ENCODE measurements at regions not wholly inside any gene's neighbourhood (a gene's known extent, or its start where the extent isn't known, plus 50 kb on each side); places are given as distances from the start of the nearest gene placed in this dataset.
A peak's percentile ranks its signal among the peaks of the same experiment; 100 is the strongest.

- DNase-seq: no peak
Measured at GRCh38 chr2:59027320-59027719, 786.2 kb upstream of the FANCL start.

GRCh38 chr2:59025157-59025757, 784.1 kb upstream of the FANCL start:
- DNase-seq: peak; percentile 78

DNA sequence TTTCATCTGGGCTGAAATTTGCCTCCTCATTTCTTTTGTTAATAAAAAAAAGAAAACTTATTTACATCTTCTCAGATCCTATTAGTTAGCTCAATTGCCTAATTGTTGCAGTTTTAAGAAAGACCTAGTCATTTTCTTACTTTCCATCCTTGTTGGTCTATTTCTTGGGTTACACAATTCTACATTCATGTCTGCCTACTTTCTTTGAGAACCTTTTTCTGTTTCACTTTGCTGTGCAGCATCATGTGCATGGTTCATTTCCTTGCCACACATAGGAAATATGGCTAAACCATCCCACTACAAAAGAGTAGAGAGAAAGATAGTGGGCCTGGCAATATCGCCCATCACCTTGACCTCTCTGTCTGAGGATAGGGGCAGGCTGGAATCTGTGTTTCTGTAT, 780.7 kb upstream of the FANCL start:
- DNase-seq: no peak

DNA sequence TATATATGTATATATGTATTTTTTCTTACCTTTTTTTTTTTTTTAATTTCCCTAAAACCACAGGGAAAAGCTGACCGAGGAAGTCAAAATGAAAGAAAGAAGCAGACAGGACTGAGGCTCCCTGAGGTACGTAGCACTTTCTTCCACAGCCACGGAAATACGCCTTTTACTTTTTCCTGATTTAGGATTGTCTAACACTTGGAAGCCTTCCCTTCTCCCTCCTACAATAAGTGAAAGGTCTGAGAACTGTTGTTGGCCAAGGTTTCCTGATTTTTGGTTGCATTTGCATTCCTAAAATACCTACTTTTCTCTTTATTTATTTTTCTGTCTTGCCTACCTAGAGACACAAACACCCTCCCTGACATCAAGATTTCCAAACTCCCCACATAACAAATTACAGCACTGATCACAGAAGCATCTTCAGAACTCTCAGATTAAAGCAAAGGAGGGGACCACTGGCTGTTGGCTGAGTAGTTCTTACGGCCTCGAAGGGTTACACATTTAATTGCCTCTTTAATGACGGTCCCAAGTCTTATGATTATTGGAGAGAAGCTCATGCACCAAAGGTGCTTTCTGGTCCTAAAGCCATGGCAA, 778.5 kb upstream of the FANCL start:
- DNase-seq: no peak

DNA sequence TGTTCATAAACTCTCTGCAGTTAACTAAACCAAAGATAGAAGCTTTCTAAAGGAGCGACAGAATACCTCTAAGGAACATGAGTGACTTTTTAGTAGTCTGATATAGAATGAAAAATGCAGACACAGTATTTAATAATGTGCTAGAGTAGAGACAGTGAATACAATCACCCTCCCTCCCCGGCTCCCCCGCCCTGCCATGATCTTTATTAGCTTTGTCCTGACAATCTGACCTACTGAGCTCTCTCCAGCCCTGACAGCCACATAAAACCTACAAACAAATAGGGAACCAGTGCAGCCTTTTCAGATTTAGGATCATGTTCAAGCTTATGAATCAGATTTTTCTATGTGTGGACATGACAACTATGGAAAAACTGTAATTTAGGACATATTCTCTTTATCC, 777.6 kb upstream of the FANCL start:
- DNase-seq: no peak

GRCh38 chr2:59015027-59015426, 773.9 kb upstream of the FANCL start:
- no peak for DNase-seq

DNA sequence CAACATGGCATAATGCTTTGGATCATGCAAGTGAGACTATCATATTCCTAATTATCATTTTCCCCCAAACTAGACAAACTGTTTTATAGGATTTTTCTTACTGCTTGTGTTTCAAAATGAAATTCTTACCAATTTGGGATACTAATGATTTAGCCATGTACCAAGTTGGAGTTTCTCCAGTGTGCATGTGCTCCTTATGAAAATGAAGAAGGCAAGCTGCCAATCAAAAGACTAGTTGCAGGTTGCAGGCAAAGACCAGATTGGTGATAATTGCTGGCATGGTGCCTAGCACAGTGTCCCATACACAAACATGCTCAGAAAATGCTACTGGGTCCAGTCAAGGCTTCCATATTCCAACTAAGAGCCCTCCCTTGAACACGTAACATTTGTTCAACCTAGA, 771.8 kb upstream of the FANCL start:
- no peak for DNase-seq

GRCh38 chr2:59012234-59012633, 771.1 kb upstream of the FANCL start:
- DNase-seq: no peak

DNA sequence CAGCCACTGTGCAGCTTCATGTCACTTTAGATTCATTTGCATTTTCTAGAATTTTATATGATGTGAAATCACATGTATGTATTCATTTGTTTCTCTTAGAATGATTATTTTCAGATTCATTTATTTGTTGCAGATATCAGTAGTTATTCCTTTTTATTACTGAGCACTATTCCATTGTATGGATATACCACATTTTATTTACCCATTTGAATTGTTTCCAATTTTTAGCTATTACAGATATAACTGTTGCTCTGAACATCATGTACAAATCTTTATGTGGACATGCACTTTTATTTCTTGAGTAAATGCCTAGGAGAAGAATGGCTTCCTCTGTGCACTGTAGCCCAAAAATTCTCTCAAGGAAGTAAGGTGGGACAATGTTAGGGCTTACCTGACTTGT, 767.8 kb upstream of the FANCL start:
- no peak for DNase-seq

DNA sequence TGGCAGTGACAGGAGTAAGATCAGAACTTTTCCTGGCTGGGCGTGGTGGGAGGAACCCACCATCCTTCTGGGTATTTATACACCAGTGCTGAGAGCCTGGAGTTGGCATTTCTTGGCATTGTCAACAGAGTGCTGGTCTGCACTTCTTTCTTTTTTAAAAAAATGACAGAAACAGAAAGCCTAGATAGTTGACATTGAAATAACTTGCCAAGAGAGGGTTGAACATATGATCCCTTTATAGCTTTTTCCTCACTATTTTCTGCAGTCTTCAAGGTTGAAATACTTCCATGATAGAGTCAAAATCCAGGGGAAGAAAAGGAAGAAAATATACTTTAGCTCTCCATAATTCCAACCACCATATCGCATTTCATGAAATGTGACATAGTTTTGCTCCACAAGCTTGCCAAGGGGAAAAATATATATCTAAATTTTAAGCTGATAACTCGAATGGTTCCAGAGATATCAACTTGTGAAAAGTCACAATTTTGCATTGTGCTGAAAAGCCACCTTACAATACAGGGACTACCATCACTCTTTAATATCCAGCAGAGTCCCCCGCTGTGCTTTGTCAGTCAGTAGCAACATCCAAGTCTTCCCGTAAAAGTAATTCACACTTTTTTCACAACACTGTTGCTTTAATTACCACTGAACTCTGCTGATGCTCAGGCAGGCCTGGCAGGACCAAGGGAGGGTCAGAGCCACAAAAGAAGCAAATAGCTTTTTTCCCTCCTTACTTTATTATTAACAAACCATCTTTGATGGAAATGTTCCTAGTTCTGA, 764.9 kb upstream of the FANCL start:
- DNase-seq: no peak

- DNase-seq: no peak
Measured at GRCh38 chr2:59004621-59005020, 763.5 kb upstream of the FANCL start.

- no peak for DNase-seq
Measured at GRCh38 chr2:59000796-59001195, 759.7 kb upstream of the FANCL start.

- DNase-seq: no peak
Measured at GRCh38 chr2:58992062-58992706, 751.1 kb upstream of the FANCL start.

GRCh38 chr2:58991357-58991756, 750.2 kb upstream of the FANCL start:
- peak; percentile 14 for DNase-seq

DNA sequence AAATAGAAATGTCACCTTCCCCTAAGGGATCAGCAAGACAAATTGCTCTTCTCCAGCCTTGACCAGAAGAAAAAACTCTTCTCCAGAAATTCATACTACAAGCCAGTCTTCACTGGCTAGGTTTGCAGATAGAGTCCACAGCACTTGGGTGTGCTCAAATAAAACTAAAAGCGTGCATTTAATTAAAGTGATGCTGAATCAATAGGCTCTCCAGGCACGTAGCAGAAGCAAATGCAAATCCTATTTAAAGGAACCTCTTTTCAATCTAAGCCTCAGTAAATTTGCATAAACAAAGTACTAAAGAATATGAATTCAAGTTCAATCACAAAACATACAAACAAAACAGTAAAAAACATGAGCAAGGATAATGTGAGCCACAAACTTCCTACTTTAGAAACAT, 744.4 kb upstream of the FANCL start:
- DNase-seq: no peak

- peak; percentile 29 for DNase-seq
Measured at GRCh38 chr2:58984731-58985130, 743.6 kb upstream of the FANCL start.

GRCh38 chr2:58983111-58983510, 742.0 kb upstream of the FANCL start:
- DNase-seq: no peak

DNA sequence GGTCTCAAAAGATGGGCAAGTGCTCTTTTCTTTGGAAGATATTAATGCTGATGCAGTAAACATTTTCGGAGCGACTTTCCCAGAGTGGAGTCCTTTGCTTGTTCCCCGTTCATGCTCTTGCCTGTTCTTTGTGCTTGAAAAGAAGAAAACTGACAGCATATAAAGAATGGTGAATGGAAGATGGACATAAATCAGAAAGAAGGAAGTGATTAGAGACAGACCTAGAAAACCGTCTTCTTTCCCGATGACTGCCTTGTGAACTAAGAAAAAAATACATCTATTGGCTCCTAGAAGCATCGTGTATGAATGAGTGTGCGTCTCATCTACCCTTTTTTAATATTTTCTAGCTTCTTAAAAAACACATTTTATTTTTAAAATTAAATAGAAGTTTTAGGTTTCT, 740.1 kb upstream of the FANCL start:
- DNase-seq: no peak

GRCh38 chr2:58976375-58977071, 735.4 kb upstream of the FANCL start:
- DNase-seq: no peak

DNA sequence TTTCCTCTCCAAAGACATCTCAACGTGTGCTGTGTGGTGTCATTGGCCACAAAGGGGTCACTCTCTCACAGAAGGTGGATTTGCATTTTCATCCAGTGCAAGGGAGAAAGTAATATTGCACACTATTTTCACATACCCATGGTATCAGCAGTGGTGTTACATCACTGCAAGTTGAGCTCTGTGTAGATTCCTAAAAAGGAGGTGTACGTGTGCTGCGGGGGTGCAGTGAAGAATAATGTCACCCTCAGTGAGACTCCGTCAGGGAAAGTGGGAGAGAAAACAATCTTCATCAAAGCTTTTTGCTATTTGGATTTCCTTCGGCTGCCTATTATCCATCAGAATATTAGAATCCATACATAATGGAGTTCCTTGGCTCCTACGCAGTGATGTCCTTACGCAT, 733.8 kb upstream of the FANCL start:
- DNase-seq: no peak

GRCh38 chr2:58974426-58974825, 733.3 kb upstream of the FANCL start:
- DNase-seq: no peak

GRCh38 chr2:58973811-58974281, 732.7 kb upstream of the FANCL start:
- no peak for DNase-seq

DNA sequence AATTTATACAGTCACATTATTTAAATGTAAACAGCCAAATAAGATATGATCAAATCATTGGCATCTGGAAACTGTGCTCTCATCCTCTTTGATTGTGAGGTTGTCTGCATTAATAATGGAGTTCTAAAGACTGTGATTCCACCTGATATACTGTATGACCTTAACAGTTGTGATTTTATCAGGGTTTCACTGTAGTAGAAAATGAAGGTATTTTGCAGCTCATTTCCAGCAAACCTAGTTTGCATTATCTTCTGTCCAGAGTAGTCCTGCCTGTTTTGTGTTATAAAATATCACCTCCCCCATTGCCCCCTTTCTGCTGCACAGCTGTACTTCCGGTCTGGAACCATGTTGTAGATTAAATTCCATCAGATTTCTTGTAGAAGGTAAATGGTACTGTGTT, 731.6 kb upstream of the FANCL start:
- DNase-seq: no peak

Measured in OCI-M1 (cell line).